ENCODE measurements at regions not wholly inside any gene's neighbourhood (a gene's known extent, or its start where the extent isn't known, plus 50 kb on each side); places are given as distances from the start of the nearest gene placed in this dataset.

- Histone ChIP-seq H3K4me3 (no peak overlapping the region), H3K27me3 (no peaks in the 10 kb centered on the region), H3K9me3 (no peaks in the 10 kb centered on the region), H3K4me1 (no peaks in the 10 kb centered on the region), H3K27ac (no peak overlapping the region), H3K36me3 (no peaks in the 10 kb centered on the region)
- TF ChIP-seq POLR2A (IDR thresholded peaks at IDR 0.05) (no peak), POLR2AphosphoS5 (IDR thresholded peaks at IDR 0.05; ENCODE audit: insufficient read depth in 1 of 2, low read depth in 1 of 2) (no peak), CTCF (IDR thresholded peaks at IDR 0.05) (no peak)
- intact Hi-C loops (cut with DNase I), result no loop called here
- no peak for DNase-seq (ENCODE audit: extremely low spot score in 2 of 2)
Measured at GRCh38 chr12:65561798-65562382, 262.4 kb upstream of the HMGA2 start.

- Histone ChIP-seq H3K4me3 (no peak overlapping the region), H3K4me1 (no peaks in the 10 kb centered on the region), H3K27ac (no peak overlapping the region), H3K36me3 (no peaks in the 10 kb centered on the region), H3K27me3 (no peaks in the 10 kb centered on the region), H3K9me3 (no peaks in the 10 kb centered on the region)
- no peak for TF ChIP-seq POLR2AphosphoS5 (IDR thresholded peaks at IDR 0.05; ENCODE audit: insufficient read depth in 1 of 2, low read depth in 1 of 2)
- TF ChIP-seq POLR2A (IDR thresholded peaks at IDR 0.05), result no peak
- TF ChIP-seq CTCF (IDR thresholded peaks at IDR 0.05), result no peak
- intact Hi-C loops (cut with DNase I), result no loop called here
- no peak for DNase-seq (ENCODE audit: extremely low spot score in 2 of 2)
Measured at GRCh38 chr12:65565601-65566560, 258.4 kb upstream of the HMGA2 start.

- intact Hi-C loops (cut with DNase I), result no loop called here
- H3K4me3 ChIP-seq, result no peak overlapping the region
- TF ChIP-seq CTCF (IDR thresholded peaks at IDR 0.05), result no peak
- no peaks in the 10 kb centered on the region for H3K9me3 ChIP-seq
- no peaks in the 10 kb centered on the region for H3K36me3 ChIP-seq
- no peaks in the 10 kb centered on the region for H3K4me1 ChIP-seq
- no peak overlapping the region for H3K27ac ChIP-seq
- no peaks in the 10 kb centered on the region for H3K27me3 ChIP-seq
- DNase-seq (ENCODE audit: extremely low spot score in 2 of 2), result no peak
Measured at GRCh38 chr12:65566751-65567150, 257.5 kb upstream of the HMGA2 start.

- no peaks in the 10 kb centered on the region for H3K36me3 ChIP-seq
- H3K27me3 ChIP-seq, result no peaks in the 10 kb centered on the region
- no peak overlapping the region for H3K4me3 ChIP-seq
- no peaks in the 10 kb centered on the region for H3K4me1 ChIP-seq
- TF ChIP-seq POLR2A (IDR thresholded peaks at IDR 0.05) (no peak), CTCF (IDR thresholded peaks at IDR 0.05) (no peak), POLR2AphosphoS5 (IDR thresholded peaks at IDR 0.05; ENCODE audit: insufficient read depth in 1 of 2, low read depth in 1 of 2) (no peak)
- DNase-seq (ENCODE audit: extremely low spot score in 2 of 2), result no peak
- no peak overlapping the region for H3K27ac ChIP-seq
- intact Hi-C loops (cut with DNase I), result no loop called here
- H3K9me3 ChIP-seq, result no peaks in the 10 kb centered on the region
Measured at GRCh38 chr12:65567820-65568219, 256.5 kb upstream of the HMGA2 start.

- Histone ChIP-seq H3K9me3 (no peaks in the 10 kb centered on the region), H3K27ac (no peak overlapping the region), H3K4me1 (no peaks in the 10 kb centered on the region), H3K27me3 (no peaks in the 10 kb centered on the region), H3K36me3 (no peaks in the 10 kb centered on the region), H3K4me3 (no peak overlapping the region)
- no peak for TF ChIP-seq CTCF (IDR thresholded peaks at IDR 0.05)
- no peak for TF ChIP-seq POLR2AphosphoS5 (IDR thresholded peaks at IDR 0.05; ENCODE audit: insufficient read depth in 1 of 2, low read depth in 1 of 2)
- TF ChIP-seq POLR2A (IDR thresholded peaks at IDR 0.05), result no peak
- intact Hi-C loops (cut with DNase I), result no loop called here
- no peak for DNase-seq (ENCODE audit: extremely low spot score in 2 of 2)
Measured at GRCh38 chr12:65568517-65568916, 255.8 kb upstream of the HMGA2 start.

Measured in vagina (tissue), 2 donors.